HG03354 (cell line): ENCODE measurements at regions not wholly inside any gene's neighbourhood (a gene's known extent, or its start where the extent isn't known, plus 50 kb on each side); places are given as distances from the start of the nearest gene placed in this dataset.
"Not testable (repeated sequence)": the region's sequence is repeated elsewhere in the genome, so short reads cannot be mapped to it uniquely, and the experiment has no call there.

ENCODE experiments used
- ATAC-seq: cut with Tn5 transposase; IDR thresholded peaks from one replicate; pipeline ENCODE4 v1.9.1; 2021; ENCODE audit warnings: mild to moderate bottlenecking; ENCODE audit not compliant: unreplicated experiment, poor library complexity, severe bottlenecking

GRCh38 chr2:216776066-216776850, 80.9 kb upstream of the IGFBP5 start:
- no peak for ATAC-seq

GRCh38 chr2:216775043-216775453, 79.7 kb upstream of the IGFBP5 start:
- no peak for ATAC-seq

GRCh38 chr2:216774620-216775019, 79.3 kb upstream of the IGFBP5 start:
- no peak for ATAC-seq

GRCh38 chr2:216774180-216774579, 78.8 kb upstream of the IGFBP5 start:
- no peak for ATAC-seq

- ATAC-seq = no peak
Observed at GRCh38 chr2:216773072-216773471, 77.7 kb upstream of the IGFBP5 start.

GRCh38 chr2:216770717-216771116, 75.4 kb upstream of the IGFBP5 start:
- ATAC-seq = no peak

- no peak for ATAC-seq
Observed at GRCh38 chr2:216770050-216770449, 74.7 kb upstream of the IGFBP5 start.

GRCh38 chr2:216769626-216770025, 74.3 kb upstream of the IGFBP5 start:
- no peak for ATAC-seq

- ATAC-seq = no peak
Observed at GRCh38 chr2:216768908-216769411, 73.6 kb upstream of the IGFBP5 start.

GRCh38 chr2:216765761-216766262, 70.5 kb upstream of the IGFBP5 start:
- no peak for ATAC-seq

GRCh38 chr2:216763396-216763795, 68.0 kb upstream of the IGFBP5 start:
- no peak for ATAC-seq

- no peak for ATAC-seq
Observed at GRCh38 chr2:216761809-216762208, 66.5 kb upstream of the IGFBP5 start.

GRCh38 chr2:216761133-216761532, 65.8 kb upstream of the IGFBP5 start:
- ATAC-seq = no peak

- no peak for ATAC-seq
Observed at GRCh38 chr2:216758256-216759155, 63.2 kb upstream of the IGFBP5 start.

- ATAC-seq = no peak
Observed at GRCh38 chr2:216757532-216757931, 62.2 kb upstream of the IGFBP5 start.

GRCh38 chr2:216756435-216756834, 61.1 kb upstream of the IGFBP5 start:
- ATAC-seq = no peak

GRCh38 chr2:216754812-216755211, 59.5 kb upstream of the IGFBP5 start:
- ATAC-seq = no peak

- no peak for ATAC-seq
Observed at GRCh38 chr2:216754336-216754735, 59.0 kb upstream of the IGFBP5 start.

- ATAC-seq = no peak
Observed at GRCh38 chr2:216752855-216753505, 57.6 kb upstream of the IGFBP5 start.

GRCh38 chr2:216750750-216751149, 55.4 kb upstream of the IGFBP5 start:
- ATAC-seq = not testable (repeated sequence)
